ENCODE measurements at regions not wholly inside any gene's neighbourhood (a gene's known extent, or its start where the extent isn't known, plus 50 kb on each side); places are given as distances from the start of the nearest gene placed in this dataset.

- TF ChIP-seq, protein P1, sequence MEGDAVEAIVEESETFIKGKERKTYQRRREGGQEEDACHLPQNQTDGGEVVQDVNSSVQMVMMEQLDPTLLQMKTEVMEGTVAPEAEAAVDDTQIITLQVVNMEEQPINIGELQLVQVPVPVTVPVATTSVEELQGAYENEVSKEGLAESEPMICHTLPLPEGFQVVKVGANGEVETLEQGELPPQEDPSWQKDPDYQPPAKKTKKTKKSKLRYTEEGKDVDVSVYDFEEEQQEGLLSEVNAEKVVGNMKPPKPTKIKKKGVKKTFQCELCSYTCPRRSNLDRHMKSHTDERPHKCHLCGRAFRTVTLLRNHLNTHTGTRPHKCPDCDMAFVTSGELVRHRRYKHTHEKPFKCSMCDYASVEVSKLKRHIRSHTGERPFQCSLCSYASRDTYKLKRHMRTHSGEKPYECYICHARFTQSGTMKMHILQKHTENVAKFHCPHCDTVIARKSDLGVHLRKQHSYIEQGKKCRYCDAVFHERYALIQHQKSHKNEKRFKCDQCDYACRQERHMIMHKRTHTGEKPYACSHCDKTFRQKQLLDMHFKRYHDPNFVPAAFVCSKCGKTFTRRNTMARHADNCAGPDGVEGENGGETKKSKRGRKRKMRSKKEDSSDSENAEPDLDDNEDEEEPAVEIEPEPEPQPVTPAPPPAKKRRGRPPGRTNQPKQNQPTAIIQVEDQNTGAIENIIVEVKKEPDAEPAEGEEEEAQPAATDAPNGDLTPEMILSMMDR (conservative IDR thresholded peaks at IDR 0.05; ENCODE audit: low read length): no peak
- TF ChIP-seq EZH2phosphoT487 (IDR thresholded peaks at IDR 0.05; ENCODE audit: borderline replicate concordance, low read depth, low read length): no peak
These were observed 241.1 kb upstream of the CTBP2 start for GRCh38 chr10:125401462-125401861.

Measured in OCI-LY7 (cell line).